GM12878 (cell line): ENCODE measurements at regions not wholly inside any gene's neighbourhood (a gene's known extent, or its start where the extent isn't known, plus 50 kb on each side); places are given as distances from the start of the nearest gene placed in this dataset.

Source experiments
- ATAC-seq: fragments of 200-7000 bp; cut with Tn5 transposase; 3 replicates; pipeline ENCODE4 v1.9.1; 2020; ENCODE audit warnings: mild to moderate bottlenecking, moderate library complexity
- BruUV-seq: library from RNA; stranded (reverse); fragments of 400-500 nt; replicated peaks from 2 replicates; lab custom pipeline; 2021; lab: Mats Ljungman, UMichigan
- CTCF ChIA-PET: fragments of 300-600 bp; sonication (Branson Sonifier 250); formaldehyde crosslinking; extraction: SDS; loops from one replicate; lab custom pipeline; 2021; ENCODE audit warnings: inconsistent platforms; lab: Yijun Ruan, JAX
- POLR2A ChIA-PET: fragments of 350-600 bp; formaldehyde crosslinking; extraction: SDS; loops from one replicate; lab custom pipeline; 2021; ENCODE audit warnings: inconsistent platforms; lab: Charles Lee
- RAD21 ChIA-PET: fragments of 300-600 bp; sonication (Branson Sonifier 250); formaldehyde crosslinking; loops from one replicate; lab custom pipeline; 2023; ENCODE audit warnings: antibody characterized with exemption; ENCODE audit not compliant: unreplicated experiment; lab: Charles Lee
- SMC1A ChIA-PET: fragments of 300-600 bp; sonication (Branson Sonifier 250); formaldehyde crosslinking; loops from one replicate; lab custom pipeline; 2023; ENCODE audit not compliant: unreplicated experiment, uncharacterized antibody; lab: Charles Lee
- DNase-seq: peaks from one replicate; pipeline ENCODE4 v3.0.0-alpha.2; 2011; ENCODE audit warnings: low read depth, low spot score
- FAIRE-seq: peaks from 3 replicates; lab custom pipeline; 2011; peaks lifted over from hg19 to GRCh38; lab: Jason Lieb, UNC
- H2AFZ ChIP-seq: 2 replicates; pipeline ENCODE4 v1.6.0; 2011; ENCODE audit warnings: low read depth, low read length, control low read depth; ENCODE audit not compliant: control insufficient read depth
- H3K27ac ChIP-seq: 2 replicates; pipeline ENCODE4 v1.5.1; 2011; ENCODE audit warnings: control low read depth; ENCODE audit not compliant: control insufficient read depth, insufficient read depth
- H3K27me3 ChIP-seq, 2 experiments: replicated peaks in 1 of 2; 2 replicates each; pipeline versions ENCODE4 v1.6.0 to v1.6.1; 2011; ENCODE audit warnings: low read length in 1 of 2; ENCODE audit not compliant: control insufficient read depth in 2 of 2, insufficient read depth in 2 of 2
- H3K36me3 ChIP-seq, 2 experiments: 2 replicates each; pipeline ENCODE4 v1.5.1; 2011; ENCODE audit warnings: low read length in 1 of 2; ENCODE audit not compliant: control insufficient read depth in 2 of 2, insufficient read depth in 2 of 2
- H3K4me1 ChIP-seq: 2 replicates; pipeline ENCODE4 v1.6.1; 2011; ENCODE audit warnings: mild to moderate bottlenecking, low read length, moderate library complexity, mixed read lengths; ENCODE audit not compliant: control insufficient read depth, insufficient read depth
- H3K4me2 ChIP-seq: 2 replicates; pipeline ENCODE4 v1.6.0; 2011; ENCODE audit warnings: control low read depth; ENCODE audit not compliant: control insufficient read depth, insufficient read depth
- H3K4me3 ChIP-seq: fragments of 200-600 bp; sonication (generic); 2 replicates; pipeline ENCODE4 v1.5.1; 2016
- H3K79me2 ChIP-seq: 2 replicates; pipeline ENCODE4 v1.6.0; 2011; ENCODE audit warnings: low read length; ENCODE audit not compliant: control insufficient read depth, insufficient read depth
- H3K9ac ChIP-seq: 2 replicates; pipeline ENCODE4 v1.8.0; 2011; ENCODE audit warnings: low read length, control low read depth, mixed read lengths; ENCODE audit not compliant: control insufficient read depth, insufficient read depth
- H3K9me3 ChIP-seq: replicated peaks from 3 replicates; pipeline ENCODE4 v1.5.1; 2011; ENCODE audit warnings: mild to moderate bottlenecking, low read length; ENCODE audit not compliant: control insufficient read depth, insufficient read depth
- H4K20me1 ChIP-seq: 2 replicates; pipeline ENCODE4 v1.6.0; 2011; ENCODE audit not compliant: control insufficient read depth, insufficient read depth
- CTCF ChIP-seq, 3 experiments: IDR thresholded peaks in 2 of 3; conservative IDR thresholded peaks in 1 of 3; 2 replicates each; pipeline ENCODE4 v1.5.1; 2011; ENCODE audit warnings: low read depth in 3 of 3, low read length in 3 of 3, mild to moderate bottlenecking in 3 of 3, control low read depth in 2 of 3, moderate library complexity in 2 of 3, inconsistent platforms in 1 of 3, mixed read lengths in 1 of 3; ENCODE audit not compliant: control insufficient read depth in 2 of 3, insufficient read depth in 1 of 3; ENCODE audit errors: extremely low read depth in 1 of 3
- HDAC6 ChIP-seq: fragments of 200-600 bp; sonication (generic); IDR thresholded peaks from one replicate; pipeline ENCODE4 v1.8.0; 2017; ENCODE audit warnings: antibody characterized with exemption; ENCODE audit not compliant: unreplicated experiment
- HSF1 ChIP-seq: fragments of 150-350 bp; IDR thresholded peaks from 2 replicates; pipeline ENCODE4 v1.6.1; 2014; ENCODE audit warnings: mild to moderate bottlenecking, low read depth, low read length
- IRF3 ChIP-seq: fragments of 450-650 bp; IDR thresholded peaks from 2 replicates; pipeline ENCODE4 v1.6.1; 2014; ENCODE audit warnings: mild to moderate bottlenecking
- KDM1A ChIP-seq: fragments of 200-600 bp; sonication (generic); IDR thresholded peaks from 2 replicates; pipeline ENCODE4 v1.6.1; 2016; ENCODE audit warnings: borderline replicate concordance
- KLF5 ChIP-seq: fragments of 450-650 bp; IDR thresholded peaks from 2 replicates; pipeline ENCODE4 v1.6.1; 2014; ENCODE audit warnings: mild to moderate bottlenecking; ENCODE audit not compliant: partially characterized antibody
- MEF2B ChIP-seq: fragments of 450-650 bp; IDR thresholded peaks from 2 replicates; pipeline ENCODE4 v1.6.1; 2018; ENCODE audit warnings: mild to moderate bottlenecking, moderate library complexity; ENCODE audit not compliant: partially characterized antibody, poor library complexity, severe bottlenecking
- MYB ChIP-seq: fragments of 150-350 bp; IDR thresholded peaks from 2 replicates; pipeline ENCODE4 v1.6.1; 2014; ENCODE audit warnings: mild to moderate bottlenecking, low read depth, low read length, borderline replicate concordance
- RB1 ChIP-seq: fragments of 450-650 bp; formaldehyde crosslinking; IDR thresholded peaks from 2 replicates; pipeline ENCODE4 v1.6.1; 2017; ENCODE audit warnings: mild to moderate bottlenecking, borderline replicate concordance
- SMC3 ChIP-seq: IDR thresholded peaks from 2 replicates; pipeline ENCODE4 v1.6.1; 2011; ENCODE audit warnings: low read length, improper control_type of control experiment, borderline replicate concordance
- YY1 ChIP-seq: IDR thresholded peaks from 2 replicates; pipeline ENCODE4 v1.6.1; 2011; ENCODE audit warnings: low read depth, mild to moderate bottlenecking, low read length
- ZNF207 ChIP-seq: fragments of 450-650 bp; IDR thresholded peaks from 2 replicates; pipeline ENCODE4 v1.6.1; 2014; ENCODE audit warnings: antibody characterized with exemption, mild to moderate bottlenecking, borderline replicate concordance
- ZNF24 ChIP-seq: fragments of 450-650 bp; IDR thresholded peaks from 2 replicates; pipeline ENCODE4 v1.6.1; 2017; ENCODE audit warnings: antibody characterized with exemption, mild to moderate bottlenecking
- WGBS: methylation state at CpG from one replicate; pipeline ENCODE4 v1.1.6; 2016; ENCODE audit warnings: low lambda C conversion rate; ENCODE audit not compliant: insufficient replicate concordance, insufficient coverage; ENCODE audit errors: missing lambda C conversion rate; 5-methylcytosine and 5-hydroxymethylcytosine counted together
- in situ Hi-C: fragments of 300-500 bp; cut with MboI; formaldehyde crosslinking; loops from 9 replicates; pipeline ENCODE4 v1.14.3; 2018; ENCODE audit warnings: mixed read lengths
- intact Hi-C: fragments of 100-400 bp; cut with micrococcal nuclease; formaldehyde crosslinking; loops from one replicate; pipeline ENCODE4 v1.14.2; 2022; ENCODE audit not compliant: unreplicated experiment

- ATAC-seq, result no peak
- in situ Hi-C loops, result no loop called here
- no peak for DNase-seq
- TF ChIP-seq HSF1 (no peak), ZNF207 (no peak), RB1 (no peak), MEF2B (no peak), CTCF (IDR thresholded peaks at IDR 0.05 in 2 of 3, conservative IDR thresholded peaks at IDR 0.05 in 1 of 3; ENCODE audit: control insufficient read depth in 2 of 3, extremely low read depth in 1 of 3, insufficient read depth in 1 of 3, low read depth in 3 of 3, low read length in 3 of 3) (no peak), KLF5 (no peak), HDAC6 (no peak), SMC3 (no peak), ZNF24 (no peak), YY1 (no peak), KDM1A (no peak), IRF3 (no peak), MYB (no peak)
- TF ChIP-seq, all 136 proteins: peak for 0
- intact Hi-C loops, result no loop called here
- Histone ChIP-seq H3K27me3 (no peaks in the 10 kb centered on the region), H3K9me3 (no peaks in the 10 kb centered on the region), H3K79me2 (no peaks in the 10 kb centered on the region), H3K4me2 (no peak overlapping the region), H4K20me1 (no peaks in the 10 kb centered on the region), H3K9ac (no peak overlapping the region), H3K27ac (no peak overlapping the region), H2AFZ (no peak overlapping the region), H3K36me3 (no peaks in the 10 kb centered on the region), H3K4me1 (no peaks in the 10 kb centered on the region), H3K4me3 (no peak overlapping the region)
- ChIA-PET RAD21 (no interaction called here), CTCF (no interaction called here), SMC1A (no interaction called here), POLR2A (no interaction called here)
- FAIRE-seq, result no peak
- 58% methylated on average over 5 of the region's 5 CpGs for WGBS
- no TSS peak for BruUV-seq
These were observed 51.8 kb upstream of the B3GALNT1 start for GRCh38 chr3:161156936-161157335.
